NCI-H2196 (cell line): ENCODE measurements at regions not wholly inside any gene's neighbourhood (a gene's known extent, or its start where the extent isn't known, plus 50 kb on each side); places are given as distances from the start of the nearest gene placed in this dataset.

Experiments used
- DNase-seq: peaks from one replicate; lab custom pipeline; 2025; ENCODE audit not compliant: unreplicated experiment; lab: John Stamatoyannopoulos, UW

DNA sequence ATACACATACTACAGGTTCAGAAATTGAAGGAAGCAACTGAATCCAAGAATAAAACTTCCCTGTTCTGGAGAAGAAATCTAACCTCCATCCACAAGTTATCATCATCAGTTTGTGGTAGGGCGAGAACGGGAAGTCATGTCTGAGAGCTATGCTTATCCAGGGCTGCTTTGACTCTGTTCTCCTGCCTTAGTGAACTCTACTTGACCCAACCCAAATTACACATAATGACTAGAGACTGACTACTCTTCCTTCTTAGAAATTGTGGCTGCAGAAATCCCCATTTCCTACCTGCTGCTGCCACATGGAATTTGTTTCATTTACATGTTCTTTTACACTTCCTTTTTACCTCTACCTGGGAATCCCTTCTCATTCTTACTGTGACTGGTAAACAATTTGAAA, 1102.6 kb upstream of the PIK3C3 start:
- no peak for DNase-seq

- no peak for DNase-seq
Measured at GRCh38 chr18:40851014-40851429, 1104.0 kb upstream of the PIK3C3 start.

GRCh38 chr18:40849886-40850285, 1105.1 kb upstream of the PIK3C3 start:
- DNase-seq = no peak

- no peak for DNase-seq
Measured at GRCh38 chr18:40841467-40841866, 1113.6 kb upstream of the PIK3C3 start.

- DNase-seq = no peak
Measured at GRCh38 chr18:40841063-40841462, 1114.0 kb upstream of the PIK3C3 start.

DNA sequence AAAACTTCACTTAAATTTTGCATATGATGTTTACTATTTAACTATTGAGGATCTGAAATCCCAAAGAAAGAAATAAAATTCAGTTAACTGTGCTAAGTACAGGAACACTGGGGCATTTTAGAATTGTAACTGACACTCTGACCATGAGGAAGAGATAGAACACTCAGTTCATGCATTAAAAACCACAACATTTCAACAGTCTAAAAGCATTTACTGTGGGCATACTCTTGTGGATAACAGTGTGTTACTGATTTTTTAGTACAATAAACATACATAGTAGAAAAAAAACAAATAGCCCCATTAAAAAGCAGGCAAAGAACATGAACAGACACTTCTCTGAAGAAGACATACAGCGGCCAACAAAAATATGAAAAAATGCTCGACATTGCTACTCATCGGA, 1122.7 kb upstream of the PIK3C3 start:
- no peak for DNase-seq

- no peak for DNase-seq
Measured at GRCh38 chr18:40824291-40824690, 1130.7 kb upstream of the PIK3C3 start.

DNA sequence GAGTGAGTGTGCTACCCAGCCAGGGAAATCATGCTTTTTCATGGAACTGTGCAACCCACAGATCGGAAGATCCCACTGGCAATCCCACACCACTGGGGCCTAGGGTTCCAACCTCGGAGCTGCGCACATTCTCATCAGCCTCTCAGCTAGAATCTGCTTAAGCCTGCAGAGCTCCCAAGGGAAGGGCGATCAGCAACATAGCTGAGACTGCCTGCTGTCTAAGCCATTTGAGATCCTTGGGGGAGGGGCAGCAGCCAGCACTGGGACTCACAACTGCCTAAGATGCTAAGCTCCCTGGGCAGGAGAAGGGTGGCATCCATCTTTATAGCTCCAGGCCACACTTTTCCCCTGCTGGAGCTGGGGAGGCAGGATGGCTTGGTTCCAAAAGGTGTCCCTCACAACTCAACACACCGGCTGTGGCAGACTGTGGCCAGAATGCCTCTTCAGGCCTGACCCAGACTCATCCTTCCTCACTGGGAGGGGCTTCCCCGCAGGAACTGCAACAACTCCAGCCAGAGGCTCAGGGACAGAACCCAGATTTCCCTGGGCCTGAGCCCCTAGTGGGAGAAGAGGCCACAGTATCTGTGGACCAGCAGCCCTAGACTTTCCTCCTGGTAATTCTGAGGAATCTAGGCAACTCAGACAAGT, 1133.3 kb upstream of the PIK3C3 start:
- no peak for DNase-seq

GRCh38 chr18:40812981-40813515, 1142.0 kb upstream of the PIK3C3 start:
- no peak for DNase-seq

- no peak for DNase-seq
Measured at GRCh38 chr18:40810372-40810771, 1144.7 kb upstream of the PIK3C3 start.

DNA sequence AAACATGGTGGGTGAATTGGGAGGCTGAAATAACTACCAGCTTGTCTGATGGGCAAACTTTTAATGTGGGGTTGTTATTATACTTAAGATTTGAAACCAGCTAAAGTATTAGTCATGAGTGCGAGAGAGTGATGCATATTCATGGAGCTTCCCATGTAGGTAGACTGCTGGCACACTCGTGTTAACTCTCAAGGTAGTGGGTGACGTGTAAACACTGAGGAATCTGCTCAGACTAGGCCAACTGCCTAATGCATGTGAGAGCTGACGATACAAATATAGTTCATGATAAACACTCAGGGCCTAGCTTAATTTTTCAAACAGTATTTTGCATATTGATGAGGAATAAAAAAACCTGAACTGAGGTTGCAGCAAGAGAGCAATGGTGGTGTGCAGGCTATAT, 1165.7 kb upstream of the PIK3C3 start:
- no peak for DNase-seq

DNA sequence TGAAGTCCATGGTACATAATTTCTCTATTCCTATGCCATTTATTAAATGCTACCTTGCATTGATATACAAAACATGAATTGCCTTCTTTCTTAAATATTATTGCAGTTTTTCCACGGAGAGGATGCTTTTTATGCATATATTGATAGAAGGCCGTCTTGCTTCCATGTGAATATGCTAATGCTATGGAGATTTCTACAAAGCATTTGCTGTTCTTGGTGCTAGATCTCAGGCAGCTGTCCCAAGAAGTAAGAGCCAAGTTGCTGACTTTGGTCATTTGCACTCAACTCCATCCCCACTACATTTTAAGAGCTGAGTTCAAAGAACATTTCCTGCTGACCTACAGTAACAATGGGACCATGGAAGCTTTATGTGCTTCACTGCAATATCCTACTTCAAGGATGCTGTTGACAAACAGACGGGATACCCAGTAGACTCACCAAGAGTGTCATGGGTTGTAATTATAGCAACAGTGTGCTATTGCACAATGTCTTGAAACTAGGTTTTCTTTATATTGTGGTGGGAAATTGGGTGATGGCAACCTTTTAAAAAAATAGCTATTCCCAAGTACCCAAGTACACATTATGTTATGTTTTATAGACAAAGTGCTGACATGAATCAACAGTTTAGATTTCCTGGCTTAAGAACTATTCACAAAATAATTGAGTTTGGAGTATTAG, 1172.4 kb upstream of the PIK3C3 start:
- DNase-seq = no peak

DNA sequence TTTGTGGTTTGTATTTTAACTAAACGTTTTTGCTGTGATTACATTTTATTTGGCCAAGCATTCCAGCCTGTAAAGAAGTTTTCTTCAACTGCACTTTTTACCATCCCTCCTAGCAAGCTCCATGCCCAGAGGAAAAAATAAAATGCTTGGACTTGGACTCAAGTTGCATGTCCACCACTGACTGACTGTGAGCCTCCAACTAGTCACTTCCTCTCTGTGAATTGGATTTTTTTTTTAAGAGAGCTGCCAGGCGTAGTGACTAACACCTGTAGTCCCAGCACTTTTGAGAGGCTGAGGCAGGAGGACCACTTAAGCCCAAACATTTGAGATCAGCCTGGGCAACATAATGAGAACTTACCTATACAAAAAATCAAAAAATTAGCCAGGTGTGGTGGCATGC, 1185.2 kb upstream of the PIK3C3 start:
- DNase-seq = no peak

DNA sequence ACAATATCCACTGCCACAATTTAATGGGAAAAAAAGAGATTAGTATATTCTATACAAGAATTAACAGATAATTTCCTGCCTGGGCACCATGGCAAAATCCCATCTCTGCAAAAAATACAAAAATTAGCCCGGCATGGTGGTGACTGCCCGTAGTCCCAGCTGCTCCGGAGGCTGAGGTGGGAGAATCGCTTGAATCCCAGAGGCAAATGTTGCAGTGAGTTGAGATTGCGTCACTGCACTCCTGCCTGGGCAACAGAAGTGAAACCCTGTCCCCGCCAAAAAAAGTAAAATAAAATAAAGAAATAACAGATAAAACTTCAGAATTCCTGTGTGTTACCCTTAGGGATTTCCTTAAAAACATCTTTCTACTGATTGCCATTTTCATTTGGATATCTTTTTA, 1194.8 kb upstream of the PIK3C3 start:
- no peak for DNase-seq

- no peak for DNase-seq
Measured at GRCh38 chr18:40754477-40754876, 1200.6 kb upstream of the PIK3C3 start.

GRCh38 chr18:40752316-40752715, 1202.7 kb upstream of the PIK3C3 start:
- no peak for DNase-seq

GRCh38 chr18:40751186-40751585, 1203.8 kb upstream of the PIK3C3 start:
- no peak for DNase-seq

DNA sequence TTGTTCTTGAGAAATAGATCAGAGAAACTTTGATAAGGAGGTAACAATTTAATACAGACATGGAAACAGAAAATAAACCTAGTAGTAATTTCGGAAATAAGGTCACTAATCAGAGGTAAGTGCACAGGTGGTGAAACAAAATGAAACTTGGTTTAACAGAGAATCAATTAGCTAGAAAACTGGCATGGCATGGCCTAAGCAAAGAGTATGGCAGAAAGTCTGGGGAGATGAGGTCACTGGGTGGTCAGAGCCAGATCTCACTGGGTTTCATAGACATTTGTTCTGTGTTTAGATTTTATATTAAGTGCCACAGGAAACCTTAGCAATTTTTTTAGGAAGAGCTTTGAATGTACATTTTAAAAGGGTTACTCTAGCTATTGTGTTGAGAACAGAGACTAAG, 1216.0 kb upstream of the PIK3C3 start:
- no peak for DNase-seq

- no peak for DNase-seq
Measured at GRCh38 chr18:40738321-40738880, 1216.6 kb upstream of the PIK3C3 start.

DNA sequence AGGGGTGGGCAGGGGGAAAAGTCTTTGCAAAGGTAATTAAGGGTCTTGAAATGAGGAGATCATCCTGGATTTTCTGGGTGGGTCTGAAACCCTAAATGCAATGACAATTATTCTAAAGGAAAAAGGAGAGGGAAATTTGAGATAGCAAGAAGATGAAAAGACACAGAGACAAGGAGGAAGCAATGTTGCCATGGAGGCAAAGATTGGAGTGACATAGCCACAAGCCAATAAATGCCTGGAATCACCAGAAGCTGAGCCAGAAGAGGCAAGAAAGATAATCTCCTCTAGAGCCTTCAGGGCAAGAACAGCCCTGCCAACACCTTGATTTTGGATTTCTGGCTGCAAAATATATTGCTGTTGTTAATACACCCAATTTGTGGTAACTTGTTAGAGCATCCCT, 1246.3 kb upstream of the PIK3C3 start:
- DNase-seq = no peak

GRCh38 chr18:40707797-40708196, 1247.2 kb upstream of the PIK3C3 start:
- DNase-seq = no peak

- DNase-seq = no peak
Measured at GRCh38 chr18:40698129-40698528, 1256.9 kb upstream of the PIK3C3 start.
